Upper lobe of left lung (tissue), 6 donors: ENCODE measurements at regions not wholly inside any gene's neighbourhood (a gene's known extent, or its start where the extent isn't known, plus 50 kb on each side); places are given as distances from the start of the nearest gene placed in this dataset.

ENCODE experiments used
- ATAC-seq, 2 donors: fragments of 200-7000 bp; cut with Tn5 transposase; one replicate each; pipeline ENCODE4 v1.9.1; 2022; ENCODE audit warnings: mild to moderate bottlenecking in 2 of 2, moderate library complexity in 2 of 2; ENCODE audit not compliant: low FRiP score in 2 of 2
- DNase-seq, 2 donors: peaks; one replicate each; pipeline ENCODE4 v3.0.0-alpha.2; 2019 to 2020
- H3K27ac ChIP-seq, 4 donors: fragments of 200-600 bp; sonication (generic); one replicate each; pipeline ENCODE4 v1.5.1; 2016 to 2019
- H3K27me3 ChIP-seq, 4 donors: fragments of 200-600 bp; sonication (generic); one replicate each; pipeline ENCODE4 v1.5.1; 2017 to 2019
- H3K36me3 ChIP-seq, 4 donors: fragments of 200-600 bp; sonication (generic); one replicate each; pipeline ENCODE4 v1.5.1; 2016 to 2019
- H3K4me1 ChIP-seq, 4 donors: fragments of 200-600 bp; sonication (generic); one replicate each; pipeline ENCODE4 v1.5.1; 2018 to 2019
- H3K4me3 ChIP-seq, 4 donors: fragments of 200-600 bp; sonication (generic); one replicate each; pipeline ENCODE4 v1.5.1; 2017 to 2019; ENCODE audit warnings: mild to moderate bottlenecking in 2 of 4, moderate library complexity in 1 of 4
- H3K9me3 ChIP-seq, 4 donors: fragments of 200-600 bp; sonication (generic); one replicate each; pipeline ENCODE4 v1.5.1; 2018 to 2019
- EP300 ChIP-seq, 4 donors: sonication (generic); formaldehyde crosslinking; IDR thresholded peaks; one replicate each; pipeline ENCODE4 v1.5.1; 2017; ENCODE audit warnings: antibody characterized with exemption in 4 of 4, control low read depth in 2 of 4
- POLR2A ChIP-seq, 4 donors: fragments of 450-650 bp; IDR thresholded peaks; one replicate each; pipeline ENCODE4 v1.5.1; 2016 to 2017; ENCODE audit warnings: antibody characterized with exemption in 4 of 4, mild to moderate bottlenecking in 2 of 4
- POLR2AphosphoS5 ChIP-seq, 2 donors: sonication (generic); formaldehyde crosslinking; IDR thresholded peaks; one replicate each; pipeline ENCODE4 v1.5.1; 2017; ENCODE audit warnings: antibody characterized with exemption in 2 of 2
- WGBS, 2 donors: methylation state at CpG; one replicate each; pipeline ENCODE4 v1.1.5; 2017 to 2018; 5-methylcytosine and 5-hydroxymethylcytosine counted together
- TF ChIP-seq, protein P1 (sequence below), 6 experiments: fragments of 450-650 bp in 4 of 6; fragments of 200-600 bp in 2 of 6; sonication (generic) in 2 of 6; IDR thresholded peaks; one replicate each; pipeline ENCODE4 v1.5.1; 2016 to 2019; ENCODE audit warnings: antibody characterized with exemption in 6 of 6
- donor health status: DM: no; HTN: no; CAD: no; lungs with moderate emphysema.
- donor health status: DM: no; HTN: yes; CAD: no; lungs with severe emphysema.

DNA sequence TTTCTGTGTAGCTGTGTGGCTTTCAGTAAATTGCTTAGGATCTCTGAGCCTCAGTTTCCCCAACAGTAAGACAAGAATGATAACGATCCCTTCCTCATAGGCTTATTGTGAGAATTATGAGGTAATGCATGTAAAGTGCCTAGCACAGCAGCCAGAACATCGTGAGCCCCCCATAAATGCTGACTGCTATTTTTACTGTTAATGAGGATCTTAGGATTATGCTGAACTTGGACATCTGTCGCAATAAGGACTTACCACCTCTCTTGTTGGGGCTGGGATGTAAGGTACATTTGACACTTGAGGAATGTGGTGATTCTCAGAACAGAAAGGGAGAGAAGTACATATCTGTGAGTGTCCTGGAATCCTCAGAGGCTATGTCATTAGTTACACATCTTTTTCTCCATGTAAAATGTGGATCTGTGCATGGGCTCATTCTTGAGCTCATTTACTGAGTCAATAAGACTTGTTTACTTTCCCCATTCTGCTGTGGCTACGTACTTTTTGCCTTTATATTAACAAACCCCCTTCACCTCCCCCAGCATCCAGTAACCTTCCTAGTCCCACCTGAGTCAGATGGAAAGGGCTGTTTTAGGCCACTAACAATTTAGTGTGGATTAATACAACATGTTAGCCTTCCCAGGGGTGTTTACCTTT lies 64.4 kb upstream of the PLEKHG1 start:
- Histone ChIP-seq H3K27me3 (no peaks in the 10 kb centered on the region), H3K9me3 (no peaks in the 10 kb centered on the region), H3K36me3 (no peaks in the 10 kb centered on the region), H3K27ac (no peak overlapping the region), H3K4me3 (no peak overlapping the region), H3K4me1 (peaks cover 0 to 8% (median 0%) of the 10 kb centered on the region in 4 donors)
- TF ChIP-seq POLR2AphosphoS5 (IDR thresholded peaks at IDR 0.05) (no peak), EP300 (IDR thresholded peaks at IDR 0.05) (no peak), POLR2A (IDR thresholded peaks at IDR 0.05) (no peak)
- TF ChIP-seq, protein P1, sequence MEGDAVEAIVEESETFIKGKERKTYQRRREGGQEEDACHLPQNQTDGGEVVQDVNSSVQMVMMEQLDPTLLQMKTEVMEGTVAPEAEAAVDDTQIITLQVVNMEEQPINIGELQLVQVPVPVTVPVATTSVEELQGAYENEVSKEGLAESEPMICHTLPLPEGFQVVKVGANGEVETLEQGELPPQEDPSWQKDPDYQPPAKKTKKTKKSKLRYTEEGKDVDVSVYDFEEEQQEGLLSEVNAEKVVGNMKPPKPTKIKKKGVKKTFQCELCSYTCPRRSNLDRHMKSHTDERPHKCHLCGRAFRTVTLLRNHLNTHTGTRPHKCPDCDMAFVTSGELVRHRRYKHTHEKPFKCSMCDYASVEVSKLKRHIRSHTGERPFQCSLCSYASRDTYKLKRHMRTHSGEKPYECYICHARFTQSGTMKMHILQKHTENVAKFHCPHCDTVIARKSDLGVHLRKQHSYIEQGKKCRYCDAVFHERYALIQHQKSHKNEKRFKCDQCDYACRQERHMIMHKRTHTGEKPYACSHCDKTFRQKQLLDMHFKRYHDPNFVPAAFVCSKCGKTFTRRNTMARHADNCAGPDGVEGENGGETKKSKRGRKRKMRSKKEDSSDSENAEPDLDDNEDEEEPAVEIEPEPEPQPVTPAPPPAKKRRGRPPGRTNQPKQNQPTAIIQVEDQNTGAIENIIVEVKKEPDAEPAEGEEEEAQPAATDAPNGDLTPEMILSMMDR (IDR thresholded peaks at IDR 0.05), result no peak
- WGBS, 2 donors, result 68 to 76% methylated on average over 4 of the region's 4 CpGs
- DNase-seq (no peak), ATAC-seq (no peak)

DNA sequence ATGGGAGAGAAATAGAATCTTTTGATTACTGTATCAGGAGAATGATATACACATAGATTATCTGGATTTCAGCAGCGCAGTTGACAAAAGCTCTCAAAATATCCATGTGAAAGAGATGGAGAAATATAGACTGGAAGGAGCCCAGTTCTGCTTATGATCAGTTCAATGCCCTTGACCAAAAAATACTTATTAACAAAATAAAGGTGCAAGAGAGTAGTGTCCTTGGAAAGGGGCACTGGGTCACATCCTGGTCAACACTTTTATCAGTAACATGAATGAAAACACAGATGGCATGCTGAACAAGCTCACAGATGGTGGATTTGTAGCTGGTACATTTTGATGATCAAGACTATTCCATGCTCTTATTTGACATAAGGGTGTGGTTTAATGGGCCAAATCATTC lies 63.9 kb upstream of the PLEKHG1 start:
- TF ChIP-seq, protein P1 (IDR thresholded peaks at IDR 0.05), result no peak
- TF ChIP-seq EP300 (IDR thresholded peaks at IDR 0.05) (no peak), POLR2AphosphoS5 (IDR thresholded peaks at IDR 0.05) (no peak), POLR2A (IDR thresholded peaks at IDR 0.05) (no peak)
- ATAC-seq, result no peak

DNA sequence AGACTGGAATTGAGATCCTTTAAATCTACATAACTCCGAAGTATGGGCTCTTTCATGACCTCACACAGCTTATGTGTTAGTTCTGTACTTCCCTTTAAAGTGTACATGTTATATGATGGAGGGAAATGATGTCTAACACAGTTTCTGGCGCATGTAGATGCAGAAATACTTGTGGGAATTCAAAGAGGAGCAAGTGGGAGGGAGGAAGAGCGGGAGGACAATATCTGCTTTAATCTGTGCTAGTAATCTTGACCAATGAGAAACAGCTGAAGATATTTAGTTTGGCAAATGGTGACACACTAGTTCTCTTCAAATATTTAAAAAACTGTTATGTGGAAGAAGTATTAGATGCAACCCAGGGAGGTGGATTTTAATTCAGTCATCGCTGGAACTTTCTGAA lies 62.9 kb upstream of the PLEKHG1 start:
- DNase-seq (no peak), ATAC-seq (no peak)
- H3K36me3 ChIP-seq, result no peaks in the 10 kb centered on the region
- no peak for TF ChIP-seq EP300 (IDR thresholded peaks at IDR 0.05)
- TF ChIP-seq, protein P1 (IDR thresholded peaks at IDR 0.05), result no peak
- TF ChIP-seq POLR2AphosphoS5 (IDR thresholded peaks at IDR 0.05), result no peak
- TF ChIP-seq POLR2A (IDR thresholded peaks at IDR 0.05), result no peak
- 89 to 91% methylated on average over 4 of the region's 4 CpGs for WGBS, 2 donors
- no peaks in the 10 kb centered on the region for H3K9me3 ChIP-seq
- no peak overlapping the region for H3K27ac ChIP-seq
- no peak overlapping the region for H3K4me3 ChIP-seq
- no peaks in the 10 kb centered on the region for H3K27me3 ChIP-seq
- peaks cover 0 to 8% (median 0%) of the 10 kb centered on the region in 4 donors for H3K4me1 ChIP-seq

More for the DNA sequence above, 63.9 kb upstream of the PLEKHG1 start:
- no peak overlapping the region for H3K27ac ChIP-seq
- H3K4me1 ChIP-seq, result peaks cover 0 to 8% (median 0%) of the 10 kb centered on the region in 4 donors
- no peak for DNase-seq
- H3K4me3 ChIP-seq, result no peak overlapping the region
- H3K27me3 ChIP-seq, result no peaks in the 10 kb centered on the region
- H3K36me3 ChIP-seq, result no peaks in the 10 kb centered on the region
- WGBS, 2 donors, result 94 to 100% methylated on average over 1 of the region's 1 CpG
- H3K9me3 ChIP-seq, result no peaks in the 10 kb centered on the region

DNA sequence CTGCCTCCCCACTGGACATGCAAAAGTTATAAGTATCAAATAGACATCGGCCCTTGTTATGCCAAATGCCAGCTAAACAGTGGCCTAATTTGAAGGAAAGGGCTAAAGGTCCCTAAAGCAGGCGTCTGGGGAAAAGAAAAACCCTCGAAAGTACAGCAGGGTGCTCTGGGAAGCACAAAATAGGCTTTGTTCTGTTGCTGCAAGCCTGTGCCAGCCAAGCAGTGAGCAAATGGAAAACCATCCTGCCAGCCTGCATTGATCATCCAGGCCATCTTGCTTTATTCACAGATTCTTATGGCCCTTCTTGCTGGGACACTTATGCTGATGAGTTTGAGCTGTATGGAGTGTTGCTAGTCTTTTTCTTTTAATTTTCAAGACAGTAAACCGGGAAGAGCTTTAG lies 62.2 kb upstream of the PLEKHG1 start:
- Histone ChIP-seq H3K4me1 (peaks cover 0 to 3% (median 0%) of the 10 kb centered on the region in 4 donors), H3K27me3 (no peaks in the 10 kb centered on the region), H3K27ac (no peak overlapping the region), H3K4me3 (no peak overlapping the region), H3K9me3 (no peaks in the 10 kb centered on the region), H3K36me3 (no peaks in the 10 kb centered on the region)
- TF ChIP-seq POLR2AphosphoS5 (IDR thresholded peaks at IDR 0.05), result no peak
- no peak for TF ChIP-seq EP300 (IDR thresholded peaks at IDR 0.05)
- TF ChIP-seq POLR2A (IDR thresholded peaks at IDR 0.05), result no peak
- TF ChIP-seq, protein P1 (IDR thresholded peaks at IDR 0.05), result no peak
- 76 to 80% methylated on average over 4 of the region's 4 CpGs for whole genome bisulfite sequencing, 2 donors
- DNase-seq (no peak), ATAC-seq (no peak)

DNA sequence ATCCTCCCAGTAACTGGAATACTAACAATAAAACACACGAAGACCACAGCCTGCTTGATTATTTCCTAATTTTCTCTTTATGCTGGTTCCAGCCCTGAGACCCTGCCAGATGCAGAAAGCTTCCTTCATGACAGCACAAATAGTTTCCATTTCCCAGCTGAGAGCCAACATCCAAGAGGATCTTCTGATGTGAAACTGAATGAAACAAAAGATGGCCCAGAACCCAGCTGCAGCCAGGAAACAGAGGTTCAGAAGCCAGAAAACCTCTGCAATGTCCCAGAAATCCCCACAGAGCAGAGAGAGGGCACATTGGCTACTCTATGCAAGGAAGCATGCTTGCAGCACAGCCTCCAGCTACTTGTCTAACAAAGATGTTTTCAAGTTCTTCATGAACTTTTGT lies 61.8 kb upstream of the PLEKHG1 start:
- no peaks in the 10 kb centered on the region for H3K27me3 ChIP-seq
- 40 to 48% methylated on average over 1 of the region's 1 CpG for WGBS, 2 donors
- no peaks in the 10 kb centered on the region for H3K36me3 ChIP-seq
- DNase-seq, result no peak
- H3K27ac ChIP-seq, result no peak overlapping the region
- no peak overlapping the region for H3K4me3 ChIP-seq
- peaks cover 0 to 3% (median 0%) of the 10 kb centered on the region in 4 donors for H3K4me1 ChIP-seq
- no peaks in the 10 kb centered on the region for H3K9me3 ChIP-seq
- no peak for TF ChIP-seq POLR2A (IDR thresholded peaks at IDR 0.05)
- no peak for TF ChIP-seq EP300 (IDR thresholded peaks at IDR 0.05)
- TF ChIP-seq POLR2AphosphoS5 (IDR thresholded peaks at IDR 0.05), result no peak
- TF ChIP-seq, protein P1 (IDR thresholded peaks at IDR 0.05), result no peak
- ATAC-seq, result peak in 1 of 2 donors; percentile 65
